ENCODE measurements at regions not wholly inside any gene's neighbourhood (a gene's known extent, or its start where the extent isn't known, plus 50 kb on each side); places are given as distances from the start of the nearest gene placed in this dataset.

GRCh38 chr6:22173311-22173710 lies 123.5 kb downstream of the PRL start:
- TF ChIP-seq EZH2 (IDR thresholded peaks at IDR 0.05; ENCODE audit: borderline replicate concordance, low read depth, low read length, severe bottlenecking) (no peak), CTCF (IDR thresholded peaks at IDR 0.05; ENCODE audit: borderline replicate concordance, extremely low read depth, low read length, poor library complexity, severe bottlenecking) (no peak)
